ENCODE measurements at regions not wholly inside any gene's neighbourhood (a gene's known extent, or its start where the extent isn't known, plus 50 kb on each side); places are given as distances from the start of the nearest gene placed in this dataset.

- TF ChIP-seq CTCF (IDR thresholded peaks at IDR 0.05) = no peak
- TF ChIP-seq POLR2A (IDR thresholded peaks at IDR 0.05) = no peak
These were observed 74.6 kb upstream of the KCNG1 start for GRCh38 chr20:51097351-51098120.

All from adrenal gland (tissue), 5 donors.